D721Med (cell line): ENCODE measurements at regions not wholly inside any gene's neighbourhood (a gene's known extent, or its start where the extent isn't known, plus 50 kb on each side); places are given as distances from the start of the nearest gene placed in this dataset.

Experiments
- DNase-seq: peaks from one replicate; pipeline ENCODE4 v3.0.0; 2011; ENCODE audit warnings: low spot score; ENCODE audit not compliant: insufficient read length
- FAIRE-seq: peaks from 2 replicates; lab custom pipeline; 2011; peaks lifted over from hg19 to GRCh38; lab: Jason Lieb, UNC
- CTCF ChIP-seq: IDR thresholded peaks from 2 replicates; pipeline ENCODE4 v1.5.1; 2012; ENCODE audit warnings: mild to moderate bottlenecking, control low read depth; ENCODE audit not compliant: insufficient read depth; ENCODE audit errors: missing control alignments

- FAIRE-seq (no peak), DNase-seq (no peak)
- no peak for TF ChIP-seq CTCF
These were observed 138.4 kb downstream of the SLC17A6 start for GRCh38 chr11:22476589-22476988.

- no peak for DNase-seq
- FAIRE-seq: no peak
- no peak for TF ChIP-seq CTCF
These were observed 136.4 kb downstream of the SLC17A6 start for GRCh38 chr11:22474616-22475015.

- no peak for FAIRE-seq
- TF ChIP-seq CTCF: no peak
- DNase-seq: no peak
These were observed 135.4 kb downstream of the SLC17A6 start for GRCh38 chr11:22473586-22473985.

- DNase-seq (no peak), FAIRE-seq (no peak)
- TF ChIP-seq CTCF: no peak
These were observed 134.1 kb downstream of the SLC17A6 start for GRCh38 chr11:22472306-22472705.

- no peak for TF ChIP-seq CTCF
- no peak for DNase-seq
- FAIRE-seq: no peak
These were observed 133.2 kb downstream of the SLC17A6 start for GRCh38 chr11:22471385-22471784.

- no peak for DNase-seq
- TF ChIP-seq CTCF: no peak
- FAIRE-seq: no peak
These were observed 129.6 kb downstream of the SLC17A6 start for GRCh38 chr11:22467741-22468140.

GRCh38 chr11:22467248-22467647 is 129.1 kb downstream of the SLC17A6 start:
- FAIRE-seq (no peak), DNase-seq (no peak)
- TF ChIP-seq CTCF: no peak
